GM04504 (cell line): ENCODE measurements at regions not wholly inside any gene's neighbourhood (a gene's known extent, or its start where the extent isn't known, plus 50 kb on each side); places are given as distances from the start of the nearest gene placed in this dataset.
"Not testable (repeated sequence)": the region's sequence is repeated elsewhere in the genome, so short reads cannot be mapped to it uniquely, and the experiment has no call there.

Source experiments
- DNase-seq: peaks from one replicate; pipeline ENCODE4 v3.0.0-alpha.2; 2012; ENCODE audit warnings: low read depth

DNA sequence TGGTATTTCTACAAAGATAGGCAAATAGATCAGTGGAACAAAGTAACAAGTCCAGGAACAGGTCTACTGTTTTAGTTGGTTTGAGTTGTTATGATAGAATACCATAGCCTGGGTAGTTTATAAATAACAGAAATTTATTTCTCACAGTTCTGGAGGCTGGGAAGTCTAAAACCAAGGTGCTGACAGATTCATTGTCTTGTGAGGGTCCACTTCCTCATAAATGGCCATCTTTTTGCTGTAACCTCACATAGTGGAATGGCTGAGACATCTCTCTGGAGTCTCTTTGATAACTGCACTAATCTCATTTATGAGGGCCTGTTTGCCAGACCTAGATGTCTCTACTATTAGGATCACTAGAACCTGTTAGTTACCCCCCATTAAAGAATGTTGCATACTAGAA lies 152.3 kb upstream of the MYRIP start:
- no peak for DNase-seq

DNA sequence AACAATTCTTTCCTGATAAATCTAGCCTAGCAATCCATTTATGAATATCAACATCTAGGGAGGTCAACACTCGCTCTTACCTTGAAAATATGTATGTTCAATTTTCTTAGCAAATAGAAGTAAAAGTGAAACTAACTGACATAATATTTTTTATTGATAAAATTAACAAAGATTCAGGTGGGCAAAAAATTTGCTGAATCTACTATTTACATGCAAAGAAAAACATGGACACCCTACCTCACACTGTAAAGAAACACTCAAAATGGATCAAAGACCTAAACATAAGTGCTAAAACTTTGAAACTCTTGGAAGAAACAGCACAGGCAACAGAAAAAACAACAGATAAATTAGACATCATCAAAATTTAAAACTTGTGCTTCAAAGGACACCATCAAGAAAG lies 151.6 kb upstream of the MYRIP start:
- no peak for DNase-seq

DNA sequence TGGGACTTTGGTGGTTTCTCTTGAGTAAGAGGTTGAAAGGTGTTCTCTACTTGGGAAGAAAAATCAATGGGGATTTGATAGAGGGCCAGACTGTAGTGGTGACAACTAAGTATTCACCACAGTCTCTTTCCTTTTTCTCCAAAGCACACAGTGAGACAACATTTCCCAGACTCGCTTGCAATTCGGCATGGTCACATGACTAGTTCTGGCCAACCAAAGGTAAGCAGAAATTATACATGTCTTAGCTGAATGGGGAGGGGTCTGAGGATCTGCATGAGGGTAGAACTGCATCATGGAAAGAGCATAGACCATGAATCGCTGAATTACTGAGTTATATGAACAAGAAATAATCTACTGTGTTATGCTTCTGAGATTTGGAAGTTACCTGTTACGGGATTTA lies 144.5 kb upstream of the MYRIP start:
- DNase-seq, result no peak

DNA sequence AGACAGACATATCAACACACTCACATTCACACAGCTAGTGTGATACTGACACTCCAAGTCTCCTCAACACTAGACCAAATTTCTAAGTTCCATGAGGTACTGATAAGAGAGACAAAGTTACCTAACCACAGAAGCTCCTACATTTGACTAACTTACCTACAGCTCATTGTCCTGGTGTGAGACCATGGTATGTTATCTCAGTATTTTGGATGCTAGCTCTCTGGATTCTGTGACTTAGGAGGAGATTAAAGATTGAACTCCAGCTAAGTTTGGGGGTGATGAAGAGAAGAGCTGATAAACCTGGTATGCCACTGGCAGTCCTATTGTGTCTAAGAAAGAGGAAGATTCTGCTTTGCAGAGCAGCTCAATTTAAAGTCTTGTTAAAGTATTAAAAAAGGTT lies 144.0 kb upstream of the MYRIP start:
- DNase-seq, result no peak

DNA sequence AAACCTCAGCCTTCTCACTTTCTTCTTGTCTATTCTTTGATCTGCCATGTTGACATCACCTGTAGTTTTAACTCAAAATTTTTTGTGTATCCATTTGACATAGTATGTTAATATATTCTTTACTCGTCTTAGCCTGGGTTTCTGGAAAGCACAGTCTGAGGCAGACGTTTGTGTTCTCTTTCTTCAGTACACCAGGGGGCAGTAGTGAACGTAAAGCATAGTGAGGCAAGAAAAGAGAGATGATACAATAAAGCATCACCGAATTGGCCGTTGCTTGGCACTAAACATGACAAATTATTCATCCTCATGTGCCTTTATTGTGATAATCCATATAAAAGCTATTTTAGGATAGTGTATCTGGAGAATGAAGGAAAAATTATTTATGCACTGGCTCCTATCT lies 141.0 kb upstream of the MYRIP start:
- peak; percentile 18 for DNase-seq

DNA sequence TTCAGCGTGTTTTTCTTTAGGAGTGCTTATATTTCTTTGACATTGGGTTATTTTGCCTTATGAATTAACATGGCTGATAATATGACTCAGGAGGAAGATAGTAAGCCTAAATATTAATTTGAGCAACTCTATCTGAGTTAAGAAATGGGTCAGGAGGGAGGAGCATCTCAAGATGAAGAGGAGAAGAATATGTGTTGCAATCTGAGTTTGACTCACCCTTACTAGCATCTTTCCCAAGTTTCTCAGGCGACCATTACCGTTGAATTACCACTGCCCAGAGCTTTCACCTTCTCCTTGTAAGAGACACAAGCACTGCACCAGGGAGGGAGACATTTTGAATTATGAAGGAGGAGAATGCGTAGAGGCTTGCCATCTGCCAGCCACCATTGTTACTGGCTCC lies 138.3 kb upstream of the MYRIP start:
- no peak for DNase-seq

DNA sequence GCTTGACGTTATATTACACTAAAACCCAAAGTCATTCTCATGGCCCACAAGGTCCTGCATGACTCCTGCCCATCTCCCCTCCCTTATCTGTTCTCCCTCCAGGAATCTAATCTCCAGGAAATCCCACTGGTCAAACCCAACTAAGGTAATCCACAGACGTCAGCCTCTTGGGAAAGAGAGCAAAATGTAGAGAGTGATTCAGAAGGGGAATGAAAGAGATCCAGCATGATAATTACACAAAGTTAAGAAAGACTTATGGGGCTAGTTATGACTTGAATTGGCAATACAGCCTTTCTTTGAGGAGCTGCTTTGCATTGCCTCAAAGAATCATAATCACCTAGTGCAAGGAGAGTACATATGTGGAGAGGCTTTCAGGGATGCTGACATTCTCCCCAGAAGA lies 137.8 kb upstream of the MYRIP start:
- DNase-seq, result no peak

DNA sequence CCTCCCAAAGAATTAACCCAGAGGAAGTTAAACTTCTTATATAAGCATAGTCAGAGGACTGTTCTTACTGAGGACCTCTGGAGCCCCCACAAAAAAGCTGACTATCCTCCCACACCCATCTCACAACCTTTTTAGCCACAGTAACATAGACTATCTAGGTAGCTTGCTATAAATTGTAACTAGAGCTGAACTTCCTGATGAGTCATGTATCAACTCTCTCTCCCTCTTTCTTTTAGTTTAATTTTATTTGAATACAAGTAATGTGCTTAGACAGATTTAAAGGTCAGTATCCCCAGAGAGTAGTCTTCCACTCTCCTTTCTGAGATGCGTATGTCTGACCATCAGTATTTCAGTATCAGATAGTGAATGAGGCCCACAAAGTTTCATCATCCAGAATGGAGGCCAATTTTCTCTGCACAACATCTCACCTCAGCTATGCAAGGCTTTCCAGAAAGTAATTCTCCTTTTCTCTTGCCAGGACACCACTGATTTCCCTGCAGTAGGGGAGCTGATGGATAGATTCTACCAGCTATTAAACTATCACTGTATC lies 104.0 kb upstream of the MYRIP start:
- DNase-seq, result no peak

DNA sequence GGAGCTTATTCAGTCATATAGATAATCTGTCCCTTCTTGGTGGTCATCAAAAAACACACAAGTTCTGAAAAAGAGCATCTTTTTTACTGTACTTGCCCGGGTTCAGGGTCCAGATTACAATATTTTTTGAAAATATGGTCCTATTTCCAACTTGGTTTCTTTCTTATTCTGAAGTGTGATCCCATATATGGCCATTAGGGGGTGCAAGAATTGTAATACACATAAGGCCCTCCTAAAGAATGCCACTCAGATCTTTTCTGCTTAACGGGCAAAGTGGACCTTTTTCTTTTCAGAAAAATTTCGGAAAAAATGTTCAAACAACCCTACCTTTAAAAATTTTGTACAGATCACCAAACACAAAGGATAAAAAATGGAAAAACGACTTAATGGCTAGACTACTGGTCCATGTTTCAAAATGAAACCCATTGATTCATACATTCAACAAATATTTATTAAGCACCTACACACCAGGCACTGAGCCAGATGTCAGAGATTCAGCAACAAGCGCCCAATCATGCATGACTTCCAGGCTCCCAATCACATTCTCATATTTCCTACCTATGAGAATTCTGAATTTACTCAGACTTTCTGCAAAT lies 102.0 kb upstream of the MYRIP start:
- DNase-seq, result peak; percentile 16

DNA sequence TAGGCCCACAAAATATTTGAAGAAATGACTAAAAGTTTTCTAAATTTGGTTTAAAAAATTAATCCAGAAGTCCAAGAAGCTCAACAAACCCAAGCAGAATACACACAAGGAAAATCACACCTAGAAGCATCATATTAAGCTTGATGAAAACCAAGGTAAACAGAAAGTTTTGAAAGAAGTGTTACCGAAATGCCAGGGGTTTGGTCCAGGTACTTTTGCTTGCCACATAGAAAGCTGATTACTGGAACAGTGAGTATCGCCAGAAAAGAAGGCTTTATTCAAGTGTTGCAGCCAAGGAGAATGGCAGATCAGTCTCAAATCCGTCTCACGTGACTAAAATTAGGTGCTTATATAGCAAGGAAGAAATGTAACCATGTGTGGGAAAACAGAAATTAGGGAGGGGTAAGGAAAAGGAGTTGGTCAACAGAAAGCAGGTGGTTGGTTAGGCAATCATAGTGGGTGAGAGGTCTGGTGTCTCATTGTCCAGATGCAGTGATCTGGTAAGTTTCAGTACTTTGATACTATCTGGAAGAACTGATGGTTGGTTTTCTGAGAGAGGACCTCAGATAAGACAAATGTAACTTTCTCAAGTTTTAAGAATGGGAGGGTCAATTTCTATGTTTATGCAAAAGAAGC lies 96.9 kb upstream of the MYRIP start:
- no peak for DNase-seq

DNA sequence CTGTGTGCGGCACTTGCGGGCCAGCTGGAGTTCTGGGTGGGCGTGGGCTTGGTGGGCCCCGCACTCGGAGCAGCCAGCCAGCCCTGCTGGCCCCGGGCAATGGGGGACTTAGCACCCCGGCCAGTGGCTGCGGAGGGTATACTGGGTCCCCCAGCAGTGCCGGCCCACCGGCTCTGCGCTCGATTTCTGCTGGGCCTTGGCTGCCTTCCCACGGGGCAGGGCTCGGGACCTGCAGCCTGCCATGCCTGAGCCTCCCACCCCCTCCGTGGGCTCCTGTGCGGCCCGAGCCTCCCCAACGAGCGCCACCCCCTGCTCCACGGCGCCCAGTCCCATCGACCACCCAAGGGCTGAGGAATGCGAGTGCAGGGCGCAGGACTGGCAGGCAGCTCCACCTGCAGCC lies 96.1 kb upstream of the MYRIP start:
- DNase-seq, result not testable (repeated sequence)

DNA sequence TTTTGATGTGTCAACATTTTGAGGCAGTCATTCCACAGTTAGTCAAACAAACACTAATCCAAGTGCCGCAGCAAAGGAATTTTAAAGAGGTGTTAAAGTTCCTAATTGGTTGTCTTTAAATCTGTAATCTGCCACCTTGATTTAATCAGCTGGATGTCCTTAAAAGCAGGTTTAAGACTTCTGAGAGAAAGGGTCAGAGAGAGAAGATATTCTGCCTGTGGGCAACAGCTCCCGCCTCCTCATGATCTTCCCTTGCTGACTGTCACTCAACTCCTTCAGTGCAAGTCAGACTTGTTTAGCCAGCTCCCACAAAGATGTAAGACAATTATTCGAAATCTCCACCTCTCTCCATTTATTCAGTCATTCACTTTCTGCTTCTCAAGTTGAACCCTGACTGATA lies 92.6 kb upstream of the MYRIP start:
- no peak for DNase-seq

DNA sequence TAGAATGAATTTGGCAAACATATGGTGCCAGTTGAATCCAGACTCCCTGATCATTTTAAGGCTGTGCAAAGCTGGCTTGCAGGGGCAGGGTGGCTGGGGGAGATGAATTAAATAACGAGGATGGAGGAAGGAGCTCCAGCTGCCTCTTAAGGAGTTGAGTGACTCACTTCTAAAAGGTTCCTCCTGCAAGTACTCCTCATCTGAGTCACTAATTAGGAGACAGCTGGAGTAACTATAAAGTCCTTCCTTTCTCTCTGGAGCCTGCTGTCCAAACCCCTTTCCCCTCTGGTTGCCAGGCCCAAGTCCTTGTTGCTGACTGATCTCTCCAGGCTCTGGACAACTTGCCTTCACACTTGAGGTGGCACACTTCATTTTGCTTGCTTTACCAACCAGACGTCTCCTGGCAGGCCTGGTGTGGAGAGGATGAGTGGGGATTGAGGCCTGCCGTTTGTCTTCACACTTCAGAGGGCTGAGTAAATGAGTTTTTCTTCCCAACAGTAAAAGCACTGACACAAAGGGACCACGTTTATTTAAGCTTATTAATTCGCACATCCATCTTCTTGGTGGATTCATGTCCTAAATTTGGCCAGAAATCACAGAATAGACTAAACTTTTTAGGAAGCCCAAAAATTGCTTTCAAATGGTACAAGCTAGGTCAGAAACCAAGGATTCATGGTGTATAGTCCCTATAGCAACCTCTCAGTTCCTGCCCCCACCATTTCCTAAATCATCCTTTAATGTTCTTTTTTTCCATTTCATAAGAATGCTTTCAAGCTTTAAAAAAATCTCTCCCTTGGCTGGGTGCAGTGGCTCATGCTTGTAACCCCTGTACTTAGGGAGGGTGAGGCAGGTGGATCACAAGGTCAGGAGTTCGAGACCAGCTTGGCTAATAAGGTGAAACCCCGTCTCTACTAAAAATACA lies 90.5 kb upstream of the MYRIP start:
- peak; percentile 38 for DNase-seq

DNA sequence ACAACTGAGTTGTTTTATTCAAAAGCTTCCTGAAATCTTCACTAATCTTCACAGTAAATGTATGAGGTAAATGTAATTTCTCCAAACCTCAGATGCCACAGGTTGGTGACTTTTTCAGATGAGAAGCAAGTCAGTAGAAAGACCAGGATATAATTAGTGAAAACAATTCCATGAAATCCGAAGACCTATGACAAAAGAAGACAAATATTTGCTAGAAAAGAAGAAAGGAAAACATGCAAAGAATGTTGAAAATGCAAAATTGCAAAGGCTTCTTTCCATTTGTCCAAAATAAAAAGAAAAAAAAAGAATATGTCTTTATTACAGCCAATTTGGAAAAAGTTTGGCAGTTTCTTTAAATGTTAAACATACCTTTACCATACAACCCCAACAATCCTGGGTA lies 88.3 kb upstream of the MYRIP start:
- no peak for DNase-seq

DNA sequence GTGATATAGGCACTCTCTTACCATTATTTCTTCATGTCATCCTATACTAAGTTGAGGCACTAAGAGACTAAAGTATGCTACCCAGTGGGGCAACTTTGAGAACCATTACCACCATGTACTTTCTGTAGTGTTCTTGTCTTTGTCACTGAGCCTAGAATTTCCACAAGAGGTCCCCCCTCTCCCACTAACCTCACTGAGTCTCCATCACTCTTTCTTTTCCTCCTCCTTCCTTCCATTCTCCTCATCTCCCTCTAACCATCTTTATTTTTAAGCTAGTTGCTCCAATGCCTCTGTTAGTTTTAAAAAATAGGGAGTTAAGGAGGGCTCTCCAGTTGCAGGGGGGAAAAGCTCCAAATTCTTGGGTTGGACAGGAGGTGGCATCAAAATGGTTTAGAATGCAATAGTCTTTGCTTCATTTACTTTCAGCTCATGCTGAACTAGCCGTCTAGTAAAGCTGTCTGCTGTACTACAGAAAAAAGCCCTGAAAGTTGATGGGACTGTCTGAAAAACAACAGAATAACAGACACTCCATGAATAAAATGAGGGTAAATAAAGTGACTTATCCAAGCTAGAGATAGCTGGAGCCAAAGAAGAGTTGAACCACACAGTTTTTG lies 85.1 kb upstream of the MYRIP start:
- no peak for DNase-seq

DNA sequence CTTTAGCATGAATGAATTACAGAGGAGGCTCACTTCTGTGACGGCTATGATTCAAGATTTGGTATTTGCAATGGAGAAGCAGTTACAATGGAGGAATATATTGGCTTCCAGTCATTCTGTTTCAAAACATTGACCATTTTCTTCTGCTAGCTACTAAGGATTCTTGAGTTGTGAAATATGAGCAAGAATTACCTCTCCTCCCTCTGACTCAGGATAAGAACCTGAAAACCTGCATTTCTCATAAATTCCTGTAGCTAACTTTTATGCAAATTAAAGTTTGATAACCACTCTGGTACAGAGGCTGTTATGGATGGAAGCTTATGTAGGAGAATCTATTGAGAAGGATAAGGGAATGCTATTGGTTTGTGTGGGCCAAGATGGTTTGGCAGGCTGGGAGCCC lies 84.1 kb upstream of the MYRIP start:
- no peak for DNase-seq

DNA sequence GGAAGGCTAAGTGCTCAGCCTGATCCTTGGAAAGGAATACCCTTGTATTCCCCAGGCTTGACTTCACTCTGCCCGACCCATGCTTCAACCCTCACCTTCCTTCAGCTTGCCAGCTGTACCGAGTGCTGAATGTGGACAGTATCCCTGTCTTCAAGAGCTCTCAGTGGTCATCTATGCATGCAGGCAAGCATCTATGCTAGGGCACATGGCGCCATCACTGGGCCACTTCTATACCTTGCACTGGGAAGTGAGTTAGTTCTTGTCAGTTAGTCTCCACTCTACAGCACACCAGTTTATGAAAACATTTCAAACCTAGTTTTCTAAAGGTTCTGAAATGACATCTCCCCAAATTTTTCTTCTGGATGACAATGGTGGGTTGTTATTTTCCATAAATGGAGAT lies 82.0 kb upstream of the MYRIP start:
- DNase-seq, result no peak

DNA sequence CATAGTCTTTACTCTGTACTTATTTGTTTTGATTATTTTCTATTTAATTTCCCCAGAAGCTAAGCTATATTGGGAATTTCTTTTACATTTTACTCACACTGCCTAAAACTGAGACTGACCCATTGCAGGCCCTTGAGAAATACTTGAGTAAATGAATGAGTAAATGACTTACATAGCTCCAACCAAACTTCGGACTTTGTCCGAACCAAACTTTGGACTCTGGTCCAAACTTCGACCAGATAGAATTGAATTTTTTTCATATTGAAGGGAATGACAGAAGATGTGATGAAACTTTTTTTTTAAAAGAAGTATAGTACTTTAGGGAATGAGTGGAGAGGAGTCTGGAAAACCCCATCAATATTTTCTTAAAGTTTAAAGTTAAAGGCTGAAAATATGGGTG lies 75.6 kb upstream of the MYRIP start:
- DNase-seq, result no peak

DNA sequence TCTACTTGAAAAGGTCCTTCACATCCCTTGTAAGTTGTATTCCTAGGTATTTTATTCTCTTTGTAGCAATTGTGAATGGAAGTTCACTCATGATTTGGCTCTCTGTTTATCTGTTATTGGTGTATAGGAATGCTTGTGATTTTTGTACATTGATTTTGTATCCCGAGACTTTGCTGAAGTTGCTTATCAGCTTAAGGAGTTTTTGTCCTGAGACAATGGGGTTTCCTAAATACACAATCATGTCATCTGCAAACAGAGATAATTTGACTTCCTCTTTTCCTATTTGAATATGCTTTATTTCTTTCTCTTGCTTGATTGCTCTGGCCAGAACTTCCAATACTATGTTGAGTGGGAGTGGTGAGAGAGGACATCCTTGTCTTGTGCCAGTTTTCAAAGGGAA lies 69.8 kb upstream of the MYRIP start:
- not testable (repeated sequence) for DNase-seq

DNA sequence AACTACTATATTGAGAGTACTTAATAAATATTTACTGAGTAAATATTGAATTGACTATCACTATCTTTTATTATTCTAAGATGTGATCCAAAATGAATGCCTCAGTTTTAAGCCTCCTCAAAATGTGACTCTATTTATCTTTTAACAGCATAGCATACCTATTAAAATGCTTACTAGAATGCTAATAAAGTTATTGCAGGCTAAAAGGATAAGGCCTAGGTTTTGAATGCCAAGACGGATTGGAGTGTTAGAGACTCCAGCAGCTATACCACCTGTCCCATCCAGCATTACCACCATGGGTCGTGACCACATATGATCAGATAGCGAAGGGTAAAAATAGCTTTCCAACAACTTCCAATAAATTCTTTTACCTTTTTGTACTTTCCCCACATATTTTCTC lies 64.7 kb upstream of the MYRIP start:
- DNase-seq, result no peak

DNA sequence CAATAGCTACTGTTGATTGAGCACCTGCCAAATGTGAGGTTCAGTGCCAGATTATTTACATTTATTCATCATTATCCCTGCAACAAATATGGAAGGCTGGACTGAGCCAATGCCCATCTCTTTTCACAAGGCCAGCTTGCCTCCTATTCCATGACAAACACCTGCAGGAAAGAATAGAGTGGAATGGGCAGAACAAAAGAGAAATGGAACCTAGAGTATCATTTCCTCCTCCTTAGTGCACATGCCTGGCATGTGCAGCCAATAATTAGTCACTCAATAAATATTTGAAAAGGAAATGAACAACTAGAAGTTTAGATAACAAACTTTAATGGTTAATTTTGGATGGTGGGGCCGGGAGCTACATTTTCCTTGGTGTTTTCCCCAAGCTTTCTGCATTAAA lies 61.4 kb upstream of the MYRIP start:
- no peak for DNase-seq

DNA sequence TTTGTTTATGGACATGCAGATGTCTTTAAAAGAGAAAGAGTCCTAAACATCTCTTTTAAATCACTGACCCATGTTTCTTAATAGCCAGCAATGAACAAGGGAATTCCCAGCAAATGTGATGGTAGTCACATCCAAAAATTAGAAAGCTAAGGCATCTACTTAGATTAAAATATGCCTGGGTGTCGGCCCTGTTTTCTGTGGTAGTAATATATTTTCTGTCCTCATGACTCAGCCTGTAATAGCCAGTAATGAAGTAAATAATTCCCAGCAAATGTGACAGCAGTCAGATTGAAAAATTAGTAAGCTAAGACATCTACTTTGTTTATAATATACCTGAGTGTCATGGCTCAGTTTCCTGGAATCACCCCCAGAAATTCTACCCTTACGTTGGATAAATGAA lies 60.6 kb upstream of the MYRIP start:
- no peak for DNase-seq

DNA sequence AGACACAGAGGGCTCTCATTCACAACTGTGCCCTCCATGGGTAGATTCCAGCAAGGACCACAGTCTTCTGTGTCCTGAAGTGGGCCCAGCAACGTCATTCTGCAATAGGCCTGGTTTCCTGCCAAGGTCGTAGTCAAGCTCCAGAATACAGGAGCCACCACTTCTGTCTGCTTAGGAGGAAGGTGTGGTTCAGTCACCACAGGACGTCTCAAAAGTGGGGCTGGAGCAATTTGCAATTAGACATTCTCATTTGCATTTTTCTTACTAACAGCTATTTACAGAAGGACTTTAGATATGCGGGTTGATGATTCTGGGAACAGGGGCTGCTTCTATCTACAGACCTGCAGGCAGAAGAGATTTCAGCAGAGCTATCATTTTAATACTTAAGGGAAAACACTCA lies 58.7 kb upstream of the MYRIP start:
- no peak for DNase-seq
